ENCODE measurements at regions not wholly inside any gene's neighbourhood (a gene's known extent, or its start where the extent isn't known, plus 50 kb on each side); places are given as distances from the start of the nearest gene placed in this dataset.

GRCh38 chr16:65936096-65936495 lies 430.4 kb upstream of the CDH5 start:
- TF ChIP-seq, protein P1, sequence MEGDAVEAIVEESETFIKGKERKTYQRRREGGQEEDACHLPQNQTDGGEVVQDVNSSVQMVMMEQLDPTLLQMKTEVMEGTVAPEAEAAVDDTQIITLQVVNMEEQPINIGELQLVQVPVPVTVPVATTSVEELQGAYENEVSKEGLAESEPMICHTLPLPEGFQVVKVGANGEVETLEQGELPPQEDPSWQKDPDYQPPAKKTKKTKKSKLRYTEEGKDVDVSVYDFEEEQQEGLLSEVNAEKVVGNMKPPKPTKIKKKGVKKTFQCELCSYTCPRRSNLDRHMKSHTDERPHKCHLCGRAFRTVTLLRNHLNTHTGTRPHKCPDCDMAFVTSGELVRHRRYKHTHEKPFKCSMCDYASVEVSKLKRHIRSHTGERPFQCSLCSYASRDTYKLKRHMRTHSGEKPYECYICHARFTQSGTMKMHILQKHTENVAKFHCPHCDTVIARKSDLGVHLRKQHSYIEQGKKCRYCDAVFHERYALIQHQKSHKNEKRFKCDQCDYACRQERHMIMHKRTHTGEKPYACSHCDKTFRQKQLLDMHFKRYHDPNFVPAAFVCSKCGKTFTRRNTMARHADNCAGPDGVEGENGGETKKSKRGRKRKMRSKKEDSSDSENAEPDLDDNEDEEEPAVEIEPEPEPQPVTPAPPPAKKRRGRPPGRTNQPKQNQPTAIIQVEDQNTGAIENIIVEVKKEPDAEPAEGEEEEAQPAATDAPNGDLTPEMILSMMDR (IDR thresholded peaks at IDR 0.05; ENCODE audit: low read depth, low read length, poor library complexity, severe bottlenecking), result no peak
- no peak for TF ChIP-seq EZH2phosphoT487 (IDR thresholded peaks at IDR 0.05; ENCODE audit: borderline replicate concordance, low read length)

All from DOHH2 (cell line).